Lower leg skin (tissue), 4 donors: ENCODE measurements at regions not wholly inside any gene's neighbourhood (a gene's known extent, or its start where the extent isn't known, plus 50 kb on each side); places are given as distances from the start of the nearest gene placed in this dataset.

Experiments used
- DNase-seq, 2 donors: peaks; one replicate each; pipeline ENCODE4 v3.0.0-alpha.2; 2019; ENCODE audit warnings: low spot score in 2 of 2
- H3K4me3 ChIP-seq: fragments of 200-600 bp; sonication (generic); 2 replicates; pipeline ENCODE4 v1.5.1; 2017; ENCODE audit warnings: mild to moderate bottlenecking, low read depth; ENCODE audit not compliant: poor library complexity, severe bottlenecking
- CTCF ChIP-seq, 3 donors: fragments of 450-650 bp; IDR thresholded peaks; one replicate each; pipeline ENCODE4 v1.5.1; 2016; ENCODE audit warnings: antibody characterized with exemption in 3 of 3, mild to moderate bottlenecking in 3 of 3, moderate library complexity in 2 of 3
- POLR2A ChIP-seq, 2 donors: fragments of 450-650 bp; IDR thresholded peaks; one replicate each; pipeline ENCODE4 v1.6.1; 2016 to 2017; ENCODE audit warnings: antibody characterized with exemption in 2 of 2, mild to moderate bottlenecking in 1 of 2, moderate library complexity in 1 of 2
- WGBS, 2 donors: methylation state at CpG; one replicate each; pipeline ENCODE4 v1.1.5; 2018; 5-methylcytosine and 5-hydroxymethylcytosine counted together
- intact Hi-C: fragments of 100-400 bp; cut with DNase I; formaldehyde crosslinking; loops from one replicate; pipeline ENCODE4 v1.15.0; 2023; ENCODE audit warnings: low total_unique reads

- peak in 1 of 2 donors; percentile 70 for DNase-seq
- WGBS, 2 donors, result 43 to 63% methylated on average over 4 of the region's 4 CpGs
Measured at GRCh38 chr1:94614996-94615395, 73.4 kb upstream of the F3 start.

GRCh38 chr1:94614168-94614815 is 72.7 kb upstream of the F3 start:
- no peak overlapping the region for H3K4me3 ChIP-seq
- TF ChIP-seq POLR2A (IDR thresholded peaks at IDR 0.05) (no peak), CTCF (IDR thresholded peaks at IDR 0.05) (no peak)
- 88 to 90% methylated on average over 8 of the region's 8 CpGs for WGBS, 2 donors
- intact Hi-C loops, result no loop called here
- no peak for DNase-seq

More at GRCh38 chr1:94614996-94615395, 73.4 kb upstream of the F3 start:
- no peak overlapping the region for H3K4me3 ChIP-seq
- intact Hi-C loops, result no loop called here
- TF ChIP-seq POLR2A (IDR thresholded peaks at IDR 0.05) (no peak), CTCF (IDR thresholded peaks at IDR 0.05) (no peak)

- peak in 1 of 2 donors; percentile 26 for DNase-seq
- TF ChIP-seq CTCF (IDR thresholded peaks at IDR 0.05), result no peak
- no peak for TF ChIP-seq POLR2A (IDR thresholded peaks at IDR 0.05)
- intact Hi-C loops, result no loop called here
- no peak overlapping the region for H3K4me3 ChIP-seq
- WGBS, 2 donors, result 92 to 94% methylated on average over 7 of the region's 7 CpGs
Measured at GRCh38 chr1:94612525-94613204, 71.1 kb upstream of the F3 start.

GRCh38 chr1:94611681-94612475 is 70.3 kb upstream of the F3 start:
- intact Hi-C loops, result no loop called here
- no peak overlapping the region for H3K4me3 ChIP-seq
- 84 to 86% methylated on average over 7 of the region's 7 CpGs for WGBS, 2 donors
- DNase-seq, result no peak
- TF ChIP-seq CTCF (IDR thresholded peaks at IDR 0.05), result no peak
- TF ChIP-seq POLR2A (IDR thresholded peaks at IDR 0.05), result no peak

GRCh38 chr1:94609619-94610018 is 68.1 kb upstream of the F3 start:
- 91 to 94% methylated on average over 8 of the region's 8 CpGs for WGBS, 2 donors
- intact Hi-C loops, result no loop called here
- H3K4me3 ChIP-seq, result no peak overlapping the region
- no peak for TF ChIP-seq CTCF (IDR thresholded peaks at IDR 0.05)
- TF ChIP-seq POLR2A (IDR thresholded peaks at IDR 0.05), result no peak
- DNase-seq, result no peak
